H1 (cell line): ENCODE measurements at regions not wholly inside any gene's neighbourhood (a gene's known extent, or its start where the extent isn't known, plus 50 kb on each side); places are given as distances from the start of the nearest gene placed in this dataset.

Experiments used
- CTCF ChIA-PET: fragments of 300-600 bp; sonication (Branson Sonifier 250); formaldehyde crosslinking; loops from one replicate; lab custom pipeline; 2021; ENCODE audit not compliant: partially characterized antibody; lab: Charles Lee
- POLR2A ChIA-PET: fragments of 300-600 bp; sonication (Branson Sonifier 250); formaldehyde crosslinking; loops from one replicate; lab custom pipeline; 2021; ENCODE audit warnings: inconsistent platforms; ENCODE audit not compliant: partially characterized antibody; lab: Charles Lee
- DNase-seq, 2 experiments: peaks; one replicate each; pipeline versions ENCODE4 v3.0.0 to v3.0.0-alpha.2; 2010 to 2022; ENCODE audit warnings: low spot score in 2 of 2, low read depth in 1 of 2, mixed read lengths in 1 of 2
- FAIRE-seq: peaks from 2 replicates; lab custom pipeline; 2011; peaks lifted over from hg19 to GRCh38; lab: Jason Lieb, UNC
- H2AFZ ChIP-seq: 2 replicates; pipeline ENCODE4 v1.8.1; 2012; ENCODE audit warnings: low read length, inconsistent platforms
- H2AK5ac ChIP-seq: 2 replicates; pipeline ENCODE4 v1.6.1; 2013; ENCODE audit warnings: low read depth, low read length
- H2BK120ac ChIP-seq: replicated peaks from 2 replicates; pipeline ENCODE3; 2013; ENCODE audit warnings: low read depth, low read length, inconsistent platforms
- H2BK12ac ChIP-seq: 2 replicates; pipeline ENCODE4 v1.6.1; 2013; ENCODE audit warnings: low read depth, low read length
- H2BK15ac ChIP-seq: 2 replicates; pipeline ENCODE4 v1.6.1; 2013; ENCODE audit warnings: low read length
- H2BK20ac ChIP-seq: 2 replicates; pipeline ENCODE4 v1.6.1; 2013; ENCODE audit warnings: low read length
- H2BK5ac ChIP-seq: 2 replicates; pipeline ENCODE4 v1.6.1; 2013; ENCODE audit warnings: low read depth, low read length
- H3K14ac ChIP-seq: 2 replicates; pipeline ENCODE4 v1.6.1; 2013; ENCODE audit warnings: inconsistent platforms; ENCODE audit not compliant: insufficient read length
- H3K18ac ChIP-seq: 2 replicates; pipeline ENCODE4 v1.6.1; 2013; ENCODE audit warnings: low read length; ENCODE audit errors: extremely low read depth
- H3K23ac ChIP-seq: 2 replicates; pipeline ENCODE4 v1.6.1; 2013; ENCODE audit warnings: inconsistent platforms; ENCODE audit not compliant: insufficient read length
- H3K23me2 ChIP-seq: 2 replicates; pipeline ENCODE4 v1.6.1; 2013; ENCODE audit warnings: low read depth, low read length
- H3K27ac ChIP-seq: 2 replicates; pipeline ENCODE4 v1.6.1; 2011; ENCODE audit warnings: low read depth, low read length, inconsistent platforms
- H3K27me3 ChIP-seq, 4 experiments: replicated peaks in 1 of 4; 1 replicate in 1 of 4; 2 replicates in 3 of 4; pipeline versions ENCODE4 v1.6.1 to v1.8.1; 2011 to 2013; ENCODE audit warnings: low read length in 3 of 4, mild to moderate bottlenecking in 3 of 4, inconsistent platforms in 2 of 4, mixed read lengths in 2 of 4, moderate library complexity in 1 of 4; ENCODE audit not compliant: control insufficient read depth in 3 of 4, insufficient read depth in 3 of 4; ENCODE audit errors: extremely low read depth in 1 of 4
- H3K36me3 ChIP-seq, 4 experiments: 2 replicates each; pipeline versions ENCODE4 v1.6.1 to v1.8.1; 2011 to 2013; ENCODE audit warnings: mild to moderate bottlenecking in 4 of 4, low read length in 3 of 4, moderate library complexity in 2 of 4, control low read depth in 1 of 4, inconsistent platforms in 1 of 4; ENCODE audit not compliant: insufficient read depth in 4 of 4, control insufficient read depth in 2 of 4
- H3K4ac ChIP-seq: replicated peaks from 2 replicates; pipeline ENCODE3; 2013; ENCODE audit warnings: low read length, low read depth, mixed read lengths, inconsistent platforms; ENCODE audit not compliant: insufficient read length
- H3K4me1 ChIP-seq, 4 experiments: replicated peaks in 1 of 4; 1 replicate in 1 of 4; 2 replicates in 3 of 4; pipeline versions ENCODE4 v1.6.1 to v1.8.1; 2011 to 2013; ENCODE audit warnings: low read length in 3 of 4, inconsistent platforms in 2 of 4, mixed read lengths in 1 of 4; ENCODE audit not compliant: insufficient read depth in 4 of 4, control insufficient read depth in 3 of 4
- H3K4me2 ChIP-seq, 2 experiments: 2 replicates each; pipeline versions ENCODE4 v1.6.1 to v1.8.1; 2011 to 2013; ENCODE audit warnings: low read depth in 2 of 2, low read length in 2 of 2, control low read depth in 1 of 2, inconsistent platforms in 1 of 2, mild to moderate bottlenecking in 1 of 2; ENCODE audit not compliant: insufficient read depth in 1 of 2
- H3K4me3 ChIP-seq, 4 experiments: fragments of 200-600, 300-600 bp in 1 of 4; sonication (generic), shearing (Covaris generic), sonication (Bioruptor Twin) in 1 of 4; 2 replicates each; pipeline versions ENCODE4 v1.5.1 to v1.8.1; 2011 to 2016; ENCODE audit warnings: low read length in 4 of 4, low read depth in 3 of 4, control low read depth in 2 of 4, inconsistent platforms in 2 of 4, mild to moderate bottlenecking in 2 of 4, mixed read lengths in 1 of 4, moderate library complexity in 1 of 4; ENCODE audit not compliant: insufficient read depth in 2 of 4; ENCODE audit errors: extremely low read depth in 1 of 4
- H3K56ac ChIP-seq: replicated peaks from 2 replicates; pipeline ENCODE3; 2013; ENCODE audit warnings: low read depth, mild to moderate bottlenecking, mixed read lengths, low read length, inconsistent platforms; ENCODE audit not compliant: insufficient read length
- H3K79me1 ChIP-seq: 2 replicates; pipeline ENCODE4 v1.6.1; 2013; ENCODE audit warnings: low read depth, low read length, control low read depth
- H3K79me2 ChIP-seq, 2 experiments: 2 replicates each; pipeline versions ENCODE4 v1.6.1 to v1.8.1; 2012 to 2013; ENCODE audit warnings: low read length in 2 of 2, mild to moderate bottlenecking in 2 of 2, inconsistent platforms in 1 of 2; ENCODE audit not compliant: insufficient read depth in 2 of 2, control insufficient read depth in 1 of 2
- H3K9ac ChIP-seq, 4 experiments: replicated peaks in 1 of 4; 1 replicate in 1 of 4; 2 replicates in 3 of 4; pipeline versions ENCODE4 v1.6.1 to v1.8.1; 2011 to 2013; ENCODE audit warnings: low read depth in 3 of 4, low read length in 3 of 4, control low read depth in 2 of 4, mild to moderate bottlenecking in 2 of 4, moderate library complexity in 2 of 4, inconsistent platforms in 1 of 4; ENCODE audit errors: extremely low read depth in 1 of 4
- H3K9me3 ChIP-seq, 2 experiments: 2 replicates each; pipeline versions ENCODE4 v1.6.1 to v1.8.1; 2012 to 2013; ENCODE audit warnings: mild to moderate bottlenecking in 2 of 2, moderate library complexity in 2 of 2, control low read depth in 1 of 2, inconsistent platforms in 1 of 2, low read depth in 1 of 2, low read length in 1 of 2, mixed read lengths in 1 of 2; ENCODE audit not compliant: insufficient read depth in 2 of 2
- H4K20me1 ChIP-seq, 2 experiments: replicated peaks in 1 of 2; 2 replicates each; pipeline versions ENCODE3 to v1.8.1; 2011 to 2013; ENCODE audit warnings: inconsistent platforms in 2 of 2, low read length in 2 of 2, mild to moderate bottlenecking in 1 of 2; ENCODE audit not compliant: insufficient read depth in 2 of 2, control insufficient read depth in 1 of 2
- H4K5ac ChIP-seq: 2 replicates; pipeline ENCODE4 v1.6.1; 2013; ENCODE audit warnings: low read length, low read depth, mixed read lengths, inconsistent platforms; ENCODE audit not compliant: insufficient read length
- H4K8ac ChIP-seq: 2 replicates; pipeline ENCODE4 v1.8.0; 2013; ENCODE audit warnings: mild to moderate bottlenecking, moderate library complexity, low read length, inconsistent platforms; ENCODE audit not compliant: insufficient read depth; ENCODE audit errors: extremely low read depth
- H4K91ac ChIP-seq: replicated peaks from 2 replicates; pipeline ENCODE3; 2013; ENCODE audit warnings: low read length, mixed read lengths, inconsistent platforms; ENCODE audit not compliant: insufficient read length
- CEBPB ChIP-seq: IDR thresholded peaks from 2 replicates; pipeline ENCODE4 v1.6.1; 2012; ENCODE audit warnings: low read depth, low read length
- CHD2 ChIP-seq: IDR thresholded peaks from 2 replicates; pipeline ENCODE4 v1.6.1; 2012; ENCODE audit warnings: low read length, improper control_type of control experiment
- EZH2 ChIP-seq: fragments of 200-600 bp; sonication (generic); IDR thresholded peaks from 2 replicates; pipeline ENCODE4 v1.7.1; 2012; ENCODE audit warnings: low read depth, mild to moderate bottlenecking, moderate library complexity, low read length, inconsistent platforms; ENCODE audit not compliant: severe bottlenecking
- GABPA ChIP-seq: IDR thresholded peaks from 2 replicates; pipeline ENCODE4 v1.6.1; 2011; ENCODE audit warnings: mild to moderate bottlenecking, low read length, moderate library complexity, borderline replicate concordance; ENCODE audit not compliant: insufficient read depth
- KDM4A ChIP-seq: IDR thresholded peaks from one replicate; pipeline ENCODE4 v1.7.1; 2012; ENCODE audit warnings: low read depth, mild to moderate bottlenecking, moderate library complexity, low read length, inconsistent platforms; ENCODE audit not compliant: severe bottlenecking
- RAD21 ChIP-seq, 2 experiments: IDR thresholded peaks in 1 of 2; conservative IDR thresholded peaks in 1 of 2; 2 replicates each; pipeline ENCODE4 v1.6.1; 2011; ENCODE audit warnings: low read depth in 2 of 2, low read length in 2 of 2, improper control_type of control experiment in 1 of 2, inconsistent platforms in 1 of 2, mild to moderate bottlenecking in 1 of 2, moderate library complexity in 1 of 2
- SIX5 ChIP-seq: IDR thresholded peaks from 2 replicates; pipeline ENCODE4 v1.6.1; 2011; ENCODE audit warnings: mild to moderate bottlenecking, low read depth, low read length
- WGBS, 2 experiments: shearing (Covaris generic) in 1 of 2; methylation state at CpG; one replicate each; pipeline versions ENCODE4 v1.1.6 to v1.1.7; 2013 to 2015; ENCODE audit warnings: low lambda C conversion rate in 2 of 2, mixed read lengths in 2 of 2, inconsistent platforms in 1 of 2, low coverage in 1 of 2, missing lambda C conversion rate in 1 of 2; ENCODE audit not compliant: insufficient replicate concordance in 2 of 2, insufficient coverage in 1 of 2, insufficient read length in 1 of 2; ENCODE audit errors: extremely low coverage in 1 of 2, missing lambda C conversion rate in 1 of 2; 5-methylcytosine and 5-hydroxymethylcytosine counted together

DNA sequence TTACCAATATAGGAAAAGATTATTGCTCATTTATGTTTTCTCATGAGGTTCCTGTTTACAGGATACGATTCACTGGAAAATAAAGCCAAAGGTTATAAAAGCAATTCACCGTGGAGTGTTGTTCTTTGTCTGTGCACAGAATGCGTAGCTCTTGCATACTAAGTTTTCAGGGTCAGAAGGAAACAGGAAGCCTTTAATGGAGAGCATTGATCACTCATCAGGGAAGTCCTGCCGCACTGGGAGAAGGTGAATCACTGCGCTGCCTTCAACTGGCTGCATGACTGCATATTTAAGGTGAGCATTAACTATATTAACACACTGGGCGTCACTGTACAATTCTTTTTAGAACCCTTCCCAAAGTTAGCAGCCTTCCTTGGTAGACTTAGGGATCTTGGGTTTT, 74.1 kb upstream of the SYK start:
- H4K8ac ChIP-seq, result no peak overlapping the region
- H3K79me2 ChIP-seq, result no peaks in the 10 kb centered on the region
- no peak for FAIRE-seq
- no peak overlapping the region for H2AK5ac ChIP-seq
- H2BK120ac ChIP-seq, result no peak overlapping the region
- H4K5ac ChIP-seq, result no peak overlapping the region
- no peak overlapping the region for H3K14ac ChIP-seq
- no peak overlapping the region for H3K18ac ChIP-seq
- no peak overlapping the region for H3K4me2 ChIP-seq
- no peak for TF ChIP-seq EZH2
- TF ChIP-seq RAD21 (IDR thresholded peaks at IDR 0.05 in 1 of 2, conservative IDR thresholded peaks at IDR 0.05 in 1 of 2; ENCODE audit: low read depth in 2 of 2, low read length in 2 of 2), result no peak
- no peak for TF ChIP-seq CEBPB
- TF ChIP-seq CHD2, result no peak
- TF ChIP-seq KDM4A, result no peak
- TF ChIP-seq SIX5, result no peak
- no peak for TF ChIP-seq GABPA
- no peak overlapping the region for H3K56ac ChIP-seq
- H3K23ac ChIP-seq, result no peak overlapping the region
- no peak overlapping the region for H3K9ac ChIP-seq
- H3K4me1 ChIP-seq, result no peaks in the 10 kb centered on the region
- CTCF ChIA-PET, result no interaction called here
- H3K9me3 ChIP-seq, result no peaks in the 10 kb centered on the region
- 92% methylated on average over 6 of the region's 6 CpGs; no CpG with 5 or more reads in 1 of the 2 experiments for WGBS, 2 experiments
- H3K79me1 ChIP-seq, result no peaks in the 10 kb centered on the region
- H3K36me3 ChIP-seq, result no peaks in the 10 kb centered on the region
- POLR2A ChIA-PET, result no interaction called here
- no peaks in the 10 kb centered on the region for H3K23me2 ChIP-seq
- H2BK5ac ChIP-seq, result no peak overlapping the region
- H3K27ac ChIP-seq, result no peak overlapping the region
- no peak overlapping the region for H4K91ac ChIP-seq
- no peaks in the 10 kb centered on the region for H4K20me1 ChIP-seq
- no peak overlapping the region for H3K4ac ChIP-seq
- H2BK12ac ChIP-seq, result no peak overlapping the region
- no peaks in the 10 kb centered on the region for H3K27me3 ChIP-seq
- H2BK20ac ChIP-seq, result no peak overlapping the region
- no peak for DNase-seq
- no peak overlapping the region for H2BK15ac ChIP-seq
- no peak overlapping the region for H3K4me3 ChIP-seq
- no peak overlapping the region for H2AFZ ChIP-seq
